MCF 10A (cell line): ENCODE measurements at regions not wholly inside any gene's neighbourhood (a gene's known extent, or its start where the extent isn't known, plus 50 kb on each side); places are given as distances from the start of the nearest gene placed in this dataset.

Source experiments
- BruUV-seq: library from RNA; stranded (reverse); fragments of 400-500 nt; replicated peaks from 2 replicates; lab custom pipeline; 2021; lab: Mats Ljungman, UMichigan
- CTCF ChIA-PET: fragments of 300-600 bp; sonication (Branson Sonifier 250); formaldehyde crosslinking; extraction: SDS; loops from one replicate; lab custom pipeline; 2021; ENCODE audit warnings: antibody characterized with exemption, inconsistent platforms; lab: Yijun Ruan, JAX
- POLR2A ChIA-PET: fragments of 300-600, 350-650 bp; sonication (Branson Sonifier 250); formaldehyde crosslinking; extraction: SDS; loops from one replicate; lab custom pipeline; 2020; ENCODE audit warnings: antibody characterized with exemption, inconsistent platforms; lab: Yijun Ruan, JAX
- DNase-seq: peaks from one replicate; pipeline ENCODE4 v3.0.0-alpha.2; 2018; ENCODE audit not compliant: unreplicated experiment
- H3K27ac Mint-ChIP-seq: one replicate; pipeline ENCODE4 v1.8.0; 2022; ENCODE audit warnings: mild to moderate bottlenecking, low read depth, mixed read lengths; ENCODE audit not compliant: unreplicated experiment
- H3K27me3 Mint-ChIP-seq: one replicate; pipeline ENCODE4 v1.8.0; 2022; ENCODE audit warnings: mixed read lengths; ENCODE audit not compliant: insufficient read depth, unreplicated experiment
- H3K36me3 Mint-ChIP-seq: one replicate; pipeline ENCODE4 v1.8.0; 2022; ENCODE audit warnings: mild to moderate bottlenecking, moderate library complexity, mixed read lengths; ENCODE audit not compliant: insufficient read depth, unreplicated experiment
- H3K4me1 Mint-ChIP-seq: one replicate; pipeline ENCODE4 v1.8.0; 2022; ENCODE audit warnings: mixed read lengths; ENCODE audit not compliant: insufficient read depth, unreplicated experiment
- H3K4me3 Mint-ChIP-seq: one replicate; pipeline ENCODE4 v1.8.0; 2022; ENCODE audit warnings: mild to moderate bottlenecking, moderate library complexity, mixed read lengths; ENCODE audit not compliant: unreplicated experiment
- H3K9me3 Mint-ChIP-seq: one replicate; pipeline ENCODE4 v1.8.0; 2022; ENCODE audit warnings: mixed read lengths; ENCODE audit not compliant: unreplicated experiment
- CTCF ChIP-seq: fragments of 200-600 bp; IDR thresholded peaks from one replicate; pipeline ENCODE4 v1.8.0; 2022; ENCODE audit warnings: antibody characterized with exemption, mild to moderate bottlenecking; ENCODE audit not compliant: unreplicated experiment
- intact Hi-C: fragments of 100-400 bp; cut with micrococcal nuclease; formaldehyde crosslinking; loops from 2 replicates; pipeline ENCODE4 v1.14.1; 2022

- TF ChIP-seq CTCF, result no peak
- Mint-ChIP-seq H3K4me1 (no peaks in the 10 kb centered on the region), H3K4me3 (no peak overlapping the region), H3K36me3 (no peaks in the 10 kb centered on the region), H3K9me3 (no peaks in the 10 kb centered on the region), H3K27me3 (peaks cover 47% of the 10 kb centered on the region), H3K27ac (no peak overlapping the region)
- ChIA-PET CTCF (no interaction called here), POLR2A (no interaction called here)
- no peak for DNase-seq
- BruUV-seq, result no TSS peak
- intact Hi-C loops, result no loop called here
These were observed 75.0 kb upstream of the RBM19 start for GRCh38 chr12:114041136-114041535.

GRCh38 chr12:114038962-114039361 lies 72.8 kb upstream of the RBM19 start:
- CTCF ChIA-PET, result interaction anchor here (1.0 kb wide), 1 partner anchor 58 kb away, joined by 5 read pairs; no protein-coding TSS in a partner anchor
- intact Hi-C loops, result no loop called here
- DNase-seq, result no peak
- Mint-ChIP-seq H3K9me3 (no peaks in the 10 kb centered on the region), H3K27ac (no peak overlapping the region), H3K4me1 (no peaks in the 10 kb centered on the region), H3K27me3 (peaks cover 42% of the 10 kb centered on the region), H3K36me3 (no peaks in the 10 kb centered on the region), H3K4me3 (no peak overlapping the region)
- TF ChIP-seq CTCF, result no peak
- no TSS peak for BruUV-seq
- POLR2A ChIA-PET, result no interaction called here

- intact Hi-C loops, result no loop called here
- no peaks in the 10 kb centered on the region for H3K4me1 Mint-ChIP-seq
- TF ChIP-seq CTCF, result no peak
- H3K27me3 Mint-ChIP-seq, result peaks cover 33% of the 10 kb centered on the region
- no peak overlapping the region for H3K4me3 Mint-ChIP-seq
- no peak for DNase-seq
- no TSS peak for BruUV-seq
- ChIA-PET POLR2A (no interaction called here), CTCF (no interaction called here)
- H3K36me3 Mint-ChIP-seq, result no peaks in the 10 kb centered on the region
- H3K9me3 Mint-ChIP-seq, result no peaks in the 10 kb centered on the region
- H3K27ac Mint-ChIP-seq, result no peak overlapping the region
These were observed 66.7 kb upstream of the RBM19 start for GRCh38 chr12:114032801-114033200.

- CTCF ChIA-PET, result no interaction called here
- POLR2A ChIA-PET, result no interaction called here
- H3K4me1 Mint-ChIP-seq, result no peaks in the 10 kb centered on the region
- intact Hi-C loops, result no loop called here
- no peak for DNase-seq
- H3K27me3 Mint-ChIP-seq, result peaks cover 27% of the 10 kb centered on the region
- no peak overlapping the region for H3K4me3 Mint-ChIP-seq
- H3K27ac Mint-ChIP-seq, result no peak overlapping the region
- BruUV-seq, result no TSS peak
- H3K36me3 Mint-ChIP-seq, result no peaks in the 10 kb centered on the region
- no peaks in the 10 kb centered on the region for H3K9me3 Mint-ChIP-seq
- no peak for TF ChIP-seq CTCF
These were observed 64.3 kb upstream of the RBM19 start for GRCh38 chr12:114030451-114030850.
